Body of pancreas (tissue), 4 donors: ENCODE measurements at regions not wholly inside any gene's neighbourhood (a gene's known extent, or its start where the extent isn't known, plus 50 kb on each side); places are given as distances from the start of the nearest gene placed in this dataset.

Experiments
- ATAC-seq: fragments of 150-250 bp; one replicate; pipeline ENCODE4 v1.9.1; 2016
- DNase-seq, 4 donors: peaks; one replicate each; pipeline ENCODE4 v3.0.0-alpha.2; 2019
- H3K27ac ChIP-seq, 4 donors: fragments of 200-600 bp; sonication (generic); 1 replicate in 3 of 4; 2 replicates in 1 of 4; pipeline versions ENCODE4 v1.5.1 to v1.6.1; 2016 to 2019; ENCODE audit warnings: mild to moderate bottlenecking in 1 of 4, mixed read lengths in 1 of 4, moderate library complexity in 1 of 4
- H3K27me3 ChIP-seq, 2 donors: fragments of 200-600 bp; sonication (generic); one replicate each; pipeline ENCODE4 v1.6.0; 2016; ENCODE audit warnings: mild to moderate bottlenecking in 1 of 2
- H3K36me3 ChIP-seq, 2 donors: fragments of 200-600 bp; sonication (generic); replicated peaks in 1 of 2; 2 replicates each; pipeline ENCODE4 v1.5.1; 2016; ENCODE audit warnings: low read depth in 2 of 2; ENCODE audit not compliant: insufficient read depth in 1 of 2
- H3K4me1 ChIP-seq: fragments of 200-600 bp; sonication (generic); one replicate; pipeline ENCODE4 v1.6.0; 2016
- H3K4me3 ChIP-seq, 2 donors: fragments of 200-600 bp; sonication (generic); 1 replicate in 1 of 2; 2 replicates in 1 of 2; pipeline ENCODE4 v1.5.1; 2016 to 2019
- H3K9me3 ChIP-seq, 3 donors: fragments of 200-600 bp; sonication (generic); 1 replicate in 2 of 3; 2 replicates in 1 of 3; pipeline ENCODE4 v1.5.1; 2016
- POLR2A ChIP-seq, 3 donors: fragments of 450-650 bp; IDR thresholded peaks; one replicate each; pipeline ENCODE4 v1.6.1; 2016; ENCODE audit warnings: antibody characterized with exemption in 3 of 3, mild to moderate bottlenecking in 2 of 3
- WGBS, 2 donors: methylation state at CpG; one replicate each; pipeline ENCODE4 v1.1.5; 2017; 5-methylcytosine and 5-hydroxymethylcytosine counted together
- intact Hi-C: fragments of 100-400 bp; cut with DNase I; formaldehyde crosslinking; loops from one replicate; pipeline ENCODE4 v1.15.1; 2023
- TF ChIP-seq, protein P1 (sequence below), 7 experiments: fragments of 450-650 bp in 4 of 7; fragments of 200-600 bp in 3 of 7; sonication (generic) in 3 of 7; IDR thresholded peaks; one replicate each; pipeline ENCODE4 v1.5.1; 2016 to 2019; ENCODE audit warnings: antibody characterized with exemption in 7 of 7

DNA sequence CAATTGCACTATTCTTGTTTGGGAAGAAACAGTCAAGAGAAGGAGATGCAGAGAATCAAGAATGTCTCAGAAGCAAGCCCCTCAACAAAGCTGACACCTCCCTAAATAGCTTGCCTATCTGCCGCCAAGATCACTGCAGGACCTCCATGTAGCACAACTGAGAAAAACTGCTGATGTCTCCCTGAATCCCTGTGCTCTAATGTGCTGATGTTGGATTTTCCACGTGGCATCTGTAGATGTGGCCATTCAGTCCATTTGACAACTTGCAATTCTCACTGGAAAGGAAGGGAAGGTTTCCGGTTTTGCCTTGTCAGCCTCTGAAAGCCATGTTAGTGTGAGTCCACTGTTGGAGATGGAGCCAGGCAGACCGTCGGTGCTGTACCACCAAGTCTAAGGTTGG, 374.0 kb downstream of the DIRAS2 start:
- intact Hi-C loops: no loop called here
- TF ChIP-seq POLR2A (IDR thresholded peaks at IDR 0.05): no peak
- TF ChIP-seq, protein P1, sequence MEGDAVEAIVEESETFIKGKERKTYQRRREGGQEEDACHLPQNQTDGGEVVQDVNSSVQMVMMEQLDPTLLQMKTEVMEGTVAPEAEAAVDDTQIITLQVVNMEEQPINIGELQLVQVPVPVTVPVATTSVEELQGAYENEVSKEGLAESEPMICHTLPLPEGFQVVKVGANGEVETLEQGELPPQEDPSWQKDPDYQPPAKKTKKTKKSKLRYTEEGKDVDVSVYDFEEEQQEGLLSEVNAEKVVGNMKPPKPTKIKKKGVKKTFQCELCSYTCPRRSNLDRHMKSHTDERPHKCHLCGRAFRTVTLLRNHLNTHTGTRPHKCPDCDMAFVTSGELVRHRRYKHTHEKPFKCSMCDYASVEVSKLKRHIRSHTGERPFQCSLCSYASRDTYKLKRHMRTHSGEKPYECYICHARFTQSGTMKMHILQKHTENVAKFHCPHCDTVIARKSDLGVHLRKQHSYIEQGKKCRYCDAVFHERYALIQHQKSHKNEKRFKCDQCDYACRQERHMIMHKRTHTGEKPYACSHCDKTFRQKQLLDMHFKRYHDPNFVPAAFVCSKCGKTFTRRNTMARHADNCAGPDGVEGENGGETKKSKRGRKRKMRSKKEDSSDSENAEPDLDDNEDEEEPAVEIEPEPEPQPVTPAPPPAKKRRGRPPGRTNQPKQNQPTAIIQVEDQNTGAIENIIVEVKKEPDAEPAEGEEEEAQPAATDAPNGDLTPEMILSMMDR (IDR thresholded peaks at IDR 0.05): no peak
- H3K4me1 ChIP-seq: peaks cover 7% of the 10 kb centered on the region
- ATAC-seq (no peak), DNase-seq (no peak)
- no peaks in the 10 kb centered on the region for H3K36me3 ChIP-seq
- H3K27ac ChIP-seq: no peak overlapping the region
- 64 to 81% methylated on average over 5 of the region's 5 CpGs for WGBS, 2 donors
- no peaks in the 10 kb centered on the region for H3K27me3 ChIP-seq
- no peaks in the 10 kb centered on the region for H3K9me3 ChIP-seq
- H3K4me3 ChIP-seq: no peak overlapping the region

GRCh38 chr9:90271707-90272106, 370.9 kb downstream of the DIRAS2 start:
- intact Hi-C loops: no loop called here
- Histone ChIP-seq H3K27me3 (no peaks in the 10 kb centered on the region), H3K4me1 (peaks cover 7% of the 10 kb centered on the region), H3K4me3 (no peak overlapping the region), H3K9me3 (no peaks in the 10 kb centered on the region), H3K27ac (no peak overlapping the region), H3K36me3 (no peaks in the 10 kb centered on the region)
- peak; percentile 11 to 50 (median 22) for DNase-seq
- TF ChIP-seq POLR2A (IDR thresholded peaks at IDR 0.05): no peak
- TF ChIP-seq, protein P1 (IDR thresholded peaks at IDR 0.05): no peak
- 14 to 21% methylated on average over 5 of the region's 5 CpGs for WGBS, 2 donors
- ATAC-seq: no peak

DNA sequence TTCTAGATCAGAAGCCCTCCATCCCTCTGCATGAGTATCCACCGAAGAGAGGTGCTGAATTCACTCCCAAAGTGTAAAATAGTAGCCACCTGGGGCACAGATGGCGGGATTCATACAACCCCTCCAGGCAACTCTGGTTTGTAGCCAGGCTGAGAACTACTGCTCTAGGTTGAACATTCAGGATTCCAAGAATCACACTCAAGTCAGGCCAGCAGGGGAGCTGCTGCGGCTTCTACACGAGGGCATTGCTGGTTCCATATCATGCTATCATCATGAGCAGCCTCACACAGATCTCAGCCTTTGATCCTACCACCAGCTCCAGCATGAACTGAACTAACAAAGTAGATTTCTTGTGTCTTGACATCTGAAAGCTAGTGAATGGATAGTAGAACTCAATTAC, 367.9 kb downstream of the DIRAS2 start:
- no peak for DNase-seq
- Histone ChIP-seq H3K9me3 (no peaks in the 10 kb centered on the region), H3K27ac (no peak overlapping the region), H3K36me3 (no peaks in the 10 kb centered on the region), H3K27me3 (no peaks in the 10 kb centered on the region), H3K4me1 (peaks cover 7% of the 10 kb centered on the region), H3K4me3 (no peak overlapping the region)
- ATAC-seq: no peak
- WGBS, 2 donors: 74 to 82% methylated on average over 4 of the region's 4 CpGs
- intact Hi-C loops: no loop called here
- no peak for TF ChIP-seq POLR2A (IDR thresholded peaks at IDR 0.05)
- TF ChIP-seq, protein P1 (IDR thresholded peaks at IDR 0.05): no peak

DNA sequence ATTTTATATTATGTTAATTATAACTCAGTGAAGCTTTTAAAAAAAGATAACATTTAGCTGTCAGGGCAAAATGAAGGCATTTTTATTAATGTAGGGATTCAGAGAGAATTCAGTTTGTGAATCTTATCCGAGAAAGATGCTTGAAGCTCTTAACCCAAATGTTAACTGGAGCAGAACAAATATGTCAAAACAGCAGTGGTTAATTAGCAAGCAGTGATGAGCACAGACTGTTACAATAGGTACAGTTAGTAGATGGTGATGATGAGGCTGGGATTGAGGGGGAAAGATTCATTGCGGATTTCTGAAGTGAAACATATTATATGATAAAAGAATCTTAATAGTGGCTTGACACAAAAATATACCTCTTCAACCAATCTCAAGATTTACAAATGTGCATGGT, 356.7 kb downstream of the DIRAS2 start:
- Histone ChIP-seq H3K9me3 (no peaks in the 10 kb centered on the region), H3K27me3 (no peaks in the 10 kb centered on the region), H3K4me1 (no peaks in the 10 kb centered on the region), H3K27ac (no peak overlapping the region), H3K36me3 (no peaks in the 10 kb centered on the region), H3K4me3 (no peak overlapping the region)
- intact Hi-C loops: no loop called here
- DNase-seq: no peak
- TF ChIP-seq, protein P1 (IDR thresholded peaks at IDR 0.05): no peak
- no peak for TF ChIP-seq POLR2A (IDR thresholded peaks at IDR 0.05)
- WGBS, 2 donors: 83 to 90% methylated on average over 2 of the region's 2 CpGs
- ATAC-seq: no peak

- no peak overlapping the region for H3K27ac ChIP-seq
- no peak overlapping the region for H3K4me3 ChIP-seq
- no peaks in the 10 kb centered on the region for H3K36me3 ChIP-seq
- WGBS, 2 donors: 40 to 44% methylated on average over 9 of the region's 9 CpGs
- ATAC-seq (no peak), DNase-seq (no peak)
- H3K4me1 ChIP-seq: no peaks in the 10 kb centered on the region
- TF ChIP-seq, protein P1 (IDR thresholded peaks at IDR 0.05): no peak
- no peak for TF ChIP-seq POLR2A (IDR thresholded peaks at IDR 0.05)
- no peaks in the 10 kb centered on the region for H3K27me3 ChIP-seq
- intact Hi-C loops: no loop called here
- H3K9me3 ChIP-seq: no peaks in the 10 kb centered on the region
Observed at GRCh38 chr9:90287567-90288274, 354.9 kb downstream of the DIRAS2 start.
